ENCODE measurements at regions not wholly inside any gene's neighbourhood (a gene's known extent, or its start where the extent isn't known, plus 50 kb on each side); places are given as distances from the start of the nearest gene placed in this dataset.

DNA sequence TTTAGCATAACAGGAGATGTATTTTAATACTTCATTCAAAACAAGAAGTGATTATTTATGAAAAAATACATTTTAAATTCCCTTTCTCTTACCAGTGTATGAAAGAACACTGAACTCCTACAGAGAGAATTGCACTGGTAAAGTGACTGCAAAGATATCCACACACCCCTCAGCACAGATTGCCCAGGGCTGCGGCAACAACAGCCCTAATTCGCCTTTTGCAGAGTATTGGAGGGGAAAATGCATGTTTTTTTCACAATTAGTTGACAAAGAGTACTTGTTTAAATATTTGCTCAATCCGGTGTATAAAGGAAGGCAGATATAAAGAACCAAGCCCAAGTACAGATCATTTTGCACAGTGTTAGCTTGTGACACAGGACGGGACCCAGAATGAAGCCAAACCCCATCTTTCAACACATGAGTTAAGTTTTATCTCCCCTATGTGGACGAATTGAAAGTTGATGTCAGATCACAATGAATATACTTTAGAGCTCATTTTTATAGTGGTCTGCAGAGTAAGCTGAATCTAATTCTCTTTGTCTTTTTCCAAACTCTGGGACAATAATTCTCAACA lies 551.4 kb upstream of the IGFBP7 start:
- Histone ChIP-seq H3K23me2 (ENCODE audit: insufficient read length, low read depth, low read length, poor library complexity, severe bottlenecking) (no peaks in the 10 kb centered on the region), H2AFZ (ENCODE audit: low read length) (no peak overlapping the region), H3K27me3 (ENCODE audit: insufficient read depth, low read length) (no peaks in the 10 kb centered on the region), H4K20me1 (ENCODE audit: control insufficient read depth, insufficient read depth, insufficient read length) (no peaks in the 10 kb centered on the region), H3K9me3 (ENCODE audit: control insufficient read depth, low read depth, low read length) (no peaks in the 10 kb centered on the region), H2BK120ac (ENCODE audit: low read depth, low read length, poor library complexity, severe bottlenecking) (no peak overlapping the region), H2AK5ac (ENCODE audit: insufficient read length, low read length) (no peak overlapping the region), H3K9ac (ENCODE audit: extremely low read depth, insufficient read length, low read length) (no peak overlapping the region), H4K8ac (replicated peaks; ENCODE audit: insufficient read length, low read depth, low read length) (no peak overlapping the region), H3K4me2 (ENCODE audit: insufficient read depth, insufficient read length, low read length) (no peak overlapping the region), H3K14ac (ENCODE audit: insufficient read depth, low read length) (no peak overlapping the region), H3K4me1 (ENCODE audit: insufficient read depth, low read length) (no peaks in the 10 kb centered on the region), H3K4ac (ENCODE audit: low read depth, low read length) (no peak overlapping the region), H3K27ac (ENCODE audit: insufficient read length, low read depth, low read length) (no peak overlapping the region), H3K18ac (ENCODE audit: insufficient read length, low read depth, low read length) (no peak overlapping the region), H2BK20ac (ENCODE audit: low read depth, low read length, poor library complexity, severe bottlenecking) (no peak overlapping the region), H2BK15ac (ENCODE audit: low read depth, low read length) (no peak overlapping the region), H4K5ac (ENCODE audit: insufficient read length, low read depth, low read length) (no peak overlapping the region), H3K79me2 (ENCODE audit: insufficient read depth, low read length) (no peaks in the 10 kb centered on the region), H3K23ac (ENCODE audit: insufficient read length, low read depth, low read length) (no peak overlapping the region), H3T11ph (ENCODE audit: low read length) (no peak overlapping the region), H3K79me1 (ENCODE audit: insufficient read depth, low read depth, low read length, poor library complexity, severe bottlenecking) (no peaks in the 10 kb centered on the region), H2BK12ac (ENCODE audit: insufficient read length, low read depth, low read length) (no peak overlapping the region), H3K56ac (ENCODE audit: insufficient read length, low read depth, low read length) (no peak overlapping the region), H4K91ac (ENCODE audit: insufficient read length, low read depth, low read length) (no peak overlapping the region), H2BK5ac (ENCODE audit: insufficient read length, low read length) (no peak overlapping the region)
- H3K27me3 Mint-ChIP-seq (ENCODE audit: low read depth), result no peaks in the 10 kb centered on the region
- H3K9me3 Mint-ChIP-seq, result no peaks in the 10 kb centered on the region
- WGBS (ENCODE audit: extremely low coverage, insufficient read length, low lambda C conversion rate), result no CpG with 5 or more reads among the region's 5 CpGs
- no peak for DNase-seq
- no peak overlapping the region for H3K27ac Mint-ChIP-seq
- no peaks in the 10 kb centered on the region for H3K4me1 Mint-ChIP-seq
- H3K36me3 Mint-ChIP-seq (ENCODE audit: insufficient read depth in 1 of 3, low read depth in 3 of 3), result no peaks in the 10 kb centered on the region
- H3K4me3 Mint-ChIP-seq, result no peak overlapping the region
- no peak for TF ChIP-seq CTCF (conservative IDR thresholded peaks at IDR 0.05)
